GM13977 (cell line): ENCODE measurements at regions not wholly inside any gene's neighbourhood (a gene's known extent, or its start where the extent isn't known, plus 50 kb on each side); places are given as distances from the start of the nearest gene placed in this dataset.

Experiments
- DNase-seq: peaks from one replicate; pipeline ENCODE4 v3.0.0; 2012; ENCODE audit warnings: low spot score
- CTCF ChIP-seq: IDR thresholded peaks from 2 replicates; pipeline ENCODE4 v1.5.1; 2012; ENCODE audit warnings: mild to moderate bottlenecking, control low read depth; ENCODE audit not compliant: insufficient read depth; ENCODE audit errors: extremely low read depth, missing control alignments
- in situ Hi-C: fragments of 300-500 bp; cut with MboI; formaldehyde crosslinking; loops from one replicate; pipeline ENCODE4 v1.12.0; 2022; ENCODE audit warnings: low sequenced_read_pairs, low pct_unique_long_range_greater_than_20kb, mixed read lengths, inconsistent platforms; ENCODE audit not compliant: unreplicated experiment

- no peak for TF ChIP-seq CTCF
- in situ Hi-C loops: no loop called here
- DNase-seq: no peak
Observed at GRCh38 chr18:72692086-72692485, 147.9 kb upstream of the CBLN2 start.

- TF ChIP-seq CTCF: no peak
- DNase-seq: no peak
- in situ Hi-C loops: no loop called here
Observed at GRCh38 chr18:72687736-72688135, 143.6 kb upstream of the CBLN2 start.

GRCh38 chr18:72675394-72675793, 131.3 kb upstream of the CBLN2 start:
- in situ Hi-C loops: no loop called here
- no peak for DNase-seq
- TF ChIP-seq CTCF: no peak

GRCh38 chr18:72674710-72675109, 130.6 kb upstream of the CBLN2 start:
- in situ Hi-C loops: no loop called here
- peak; percentile 56 for DNase-seq
- no peak for TF ChIP-seq CTCF

- no peak for TF ChIP-seq CTCF
- no peak for DNase-seq
- in situ Hi-C loops: no loop called here
Observed at GRCh38 chr18:72673242-72673641, 129.1 kb upstream of the CBLN2 start.

GRCh38 chr18:72672364-72673184, 128.4 kb upstream of the CBLN2 start:
- peak; percentile 76 for TF ChIP-seq CTCF
- DNase-seq: peak; percentile 48
- in situ Hi-C loops: no loop called here
